Immature natural killer cell (primary cell): ENCODE measurements at regions not wholly inside any gene's neighbourhood (a gene's known extent, or its start where the extent isn't known, plus 50 kb on each side); places are given as distances from the start of the nearest gene placed in this dataset.

Experiments used
- DNase-seq, 3 donors: peaks; one replicate each; pipeline ENCODE4 v3.0.0; 2022; ENCODE audit warnings: mixed read lengths in 1 of 3
- H3K27ac Mint-ChIP-seq, 6 donors: one replicate each; pipeline ENCODE4 v1.8.0; 2020; ENCODE audit warnings: mixed read lengths in 6 of 6, mild to moderate bottlenecking in 5 of 6, inconsistent platforms in 4 of 6, moderate library complexity in 3 of 6
- H3K27me3 Mint-ChIP-seq, 3 donors: one replicate each; pipeline ENCODE4 v1.8.0; 2020 to 2021; ENCODE audit warnings: low read depth in 3 of 3, mild to moderate bottlenecking in 3 of 3, mixed read lengths in 3 of 3, moderate library complexity in 3 of 3, inconsistent platforms in 1 of 3
- H3K36me3 Mint-ChIP-seq, 3 donors: one replicate each; pipeline ENCODE4 v1.8.0; 2020; ENCODE audit warnings: mixed read lengths in 3 of 3, inconsistent platforms in 2 of 3, mild to moderate bottlenecking in 2 of 3
- H3K4me1 Mint-ChIP-seq, 2 donors: one replicate each; pipeline ENCODE4 v1.8.0; 2020; ENCODE audit warnings: inconsistent platforms in 2 of 2, mild to moderate bottlenecking in 2 of 2, mixed read lengths in 2 of 2, moderate library complexity in 1 of 2
- H3K4me3 Mint-ChIP-seq, 5 donors: one replicate each; pipeline ENCODE4 v1.8.0; 2020; ENCODE audit warnings: mild to moderate bottlenecking in 5 of 5, mixed read lengths in 5 of 5, inconsistent platforms in 3 of 5, moderate library complexity in 3 of 5
- H3K9me3 Mint-ChIP-seq, 6 donors: one replicate each; pipeline ENCODE4 v1.8.0; 2020; ENCODE audit warnings: mild to moderate bottlenecking in 6 of 6, mixed read lengths in 6 of 6, inconsistent platforms in 4 of 6, moderate library complexity in 3 of 6

GRCh38 chr6:147099974-147100373 lies 104.2 kb upstream of the STXBP5 start:
- Mint-ChIP-seq H3K4me3 (no peak overlapping the region), H3K4me1 (no peaks in the 10 kb centered on the region), H3K27me3 (peaks cover 0 to 3% (median 3%) of the 10 kb centered on the region in 3 donors), H3K9me3 (peaks cover 0 to 4% (median 0%) of the 10 kb centered on the region in 6 donors), H3K27ac (no peak overlapping the region), H3K36me3 (no peaks in the 10 kb centered on the region)
- DNase-seq: no peak

DNA sequence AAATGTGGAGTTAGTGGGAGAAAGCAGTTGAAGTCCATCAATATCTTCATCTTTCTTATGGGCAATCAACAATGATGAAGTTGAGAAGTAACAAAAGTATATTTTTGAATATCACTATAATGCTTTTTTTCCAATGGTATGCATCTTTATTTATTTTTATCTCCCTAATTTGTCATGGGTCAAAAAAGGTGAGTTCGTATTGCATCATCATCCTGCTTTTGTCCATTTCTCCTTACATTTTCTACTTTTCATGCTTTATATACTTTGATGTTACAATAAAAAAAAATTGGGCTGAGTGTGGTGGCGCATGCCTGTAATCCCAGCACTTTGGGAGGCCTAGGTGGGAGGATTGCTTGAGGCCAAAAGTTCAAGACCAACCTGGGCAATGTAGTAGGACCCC lies 101.2 kb upstream of the STXBP5 start:
- Mint-ChIP-seq H3K9me3 (no peaks in the 10 kb centered on the region), H3K4me3 (no peak overlapping the region), H3K27me3 (peaks cover 0 to 3% (median 3%) of the 10 kb centered on the region in 3 donors), H3K27ac (no peak overlapping the region), H3K36me3 (no peaks in the 10 kb centered on the region), H3K4me1 (no peaks in the 10 kb centered on the region)
- no peak for DNase-seq

DNA sequence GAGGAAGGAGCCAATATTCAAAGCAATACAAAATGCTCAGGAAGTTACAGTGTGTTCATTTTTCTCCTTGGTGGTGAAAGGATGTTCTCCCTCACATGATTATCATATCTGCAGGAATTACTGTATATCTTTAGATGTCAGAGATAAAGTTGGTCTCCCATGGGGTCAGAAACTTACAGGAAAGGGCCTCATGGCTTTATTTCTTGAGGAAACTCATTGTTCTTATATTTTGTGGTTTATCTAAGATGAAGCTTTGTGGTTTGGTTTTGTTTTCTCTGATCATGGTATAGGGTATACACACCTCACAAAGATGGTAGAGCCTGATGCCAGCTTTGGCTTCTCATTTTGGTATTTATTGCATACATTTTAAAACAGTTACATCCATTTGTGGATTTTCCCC lies 100.5 kb upstream of the STXBP5 start:
- no peak overlapping the region for H3K27ac Mint-ChIP-seq
- H3K4me3 Mint-ChIP-seq: no peak overlapping the region
- DNase-seq: no peak
- peaks cover 0 to 6% of the 10 kb centered on the region in 2 donors for H3K4me1 Mint-ChIP-seq
- H3K36me3 Mint-ChIP-seq: no peaks in the 10 kb centered on the region
- peaks cover 0 to 5% (median 2%) of the 10 kb centered on the region in 3 donors for H3K27me3 Mint-ChIP-seq
- no peaks in the 10 kb centered on the region for H3K9me3 Mint-ChIP-seq

- H3K27ac Mint-ChIP-seq: no peak overlapping the region
- no peak overlapping the region for H3K4me3 Mint-ChIP-seq
- H3K27me3 Mint-ChIP-seq: peaks cover 0 to 5% (median 2%) of the 10 kb centered on the region in 3 donors
- H3K4me1 Mint-ChIP-seq: peaks cover 9 to 19% of the 10 kb centered on the region in 2 donors
- no peak for DNase-seq
- H3K9me3 Mint-ChIP-seq: peaks cover 0 to 3% (median 0%) of the 10 kb centered on the region in 6 donors
- H3K36me3 Mint-ChIP-seq: no peaks in the 10 kb centered on the region
Observed at GRCh38 chr6:147105786-147106185, 98.4 kb upstream of the STXBP5 start.

DNA sequence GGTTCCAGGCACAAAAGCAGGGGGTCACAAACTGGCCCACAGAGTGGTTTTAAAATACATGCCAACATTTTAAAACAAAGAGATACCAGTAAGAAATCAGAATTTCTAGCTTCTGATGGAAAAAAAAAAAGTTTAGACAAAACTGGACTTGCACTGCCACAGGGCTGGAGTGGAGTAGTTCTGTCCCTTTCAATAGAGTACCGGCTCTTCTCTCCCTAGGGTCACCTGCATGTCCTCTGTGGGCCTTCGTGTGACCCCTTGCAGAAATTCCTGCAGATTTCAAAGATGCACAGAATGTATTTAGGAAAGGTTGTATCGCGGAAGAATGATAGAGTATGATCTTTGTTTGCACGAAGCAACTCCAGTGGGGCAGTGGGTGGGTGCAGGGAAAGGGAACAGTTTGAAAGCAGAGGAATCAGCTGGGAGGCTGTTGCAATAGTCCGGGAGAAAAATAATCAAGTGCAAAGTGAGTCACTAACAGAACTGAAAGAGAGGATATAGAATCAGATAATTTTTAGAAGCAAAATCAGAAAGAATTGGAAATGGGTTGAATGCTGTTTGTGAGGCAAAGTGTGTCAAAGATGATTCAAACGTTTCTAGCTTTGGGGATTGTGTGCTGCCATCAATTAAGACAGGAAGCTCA lies 97.3 kb upstream of the STXBP5 start:
- DNase-seq: no peak
- Mint-ChIP-seq H3K4me3 (no peak overlapping the region), H3K27ac (no peak overlapping the region), H3K9me3 (peaks cover 0 to 3% (median 0%) of the 10 kb centered on the region in 6 donors), H3K27me3 (peaks cover 0 to 5% (median under 1%) of the 10 kb centered on the region in 3 donors), H3K36me3 (no peaks in the 10 kb centered on the region), H3K4me1 (peaks cover 9 to 19% of the 10 kb centered on the region in 2 donors)

DNA sequence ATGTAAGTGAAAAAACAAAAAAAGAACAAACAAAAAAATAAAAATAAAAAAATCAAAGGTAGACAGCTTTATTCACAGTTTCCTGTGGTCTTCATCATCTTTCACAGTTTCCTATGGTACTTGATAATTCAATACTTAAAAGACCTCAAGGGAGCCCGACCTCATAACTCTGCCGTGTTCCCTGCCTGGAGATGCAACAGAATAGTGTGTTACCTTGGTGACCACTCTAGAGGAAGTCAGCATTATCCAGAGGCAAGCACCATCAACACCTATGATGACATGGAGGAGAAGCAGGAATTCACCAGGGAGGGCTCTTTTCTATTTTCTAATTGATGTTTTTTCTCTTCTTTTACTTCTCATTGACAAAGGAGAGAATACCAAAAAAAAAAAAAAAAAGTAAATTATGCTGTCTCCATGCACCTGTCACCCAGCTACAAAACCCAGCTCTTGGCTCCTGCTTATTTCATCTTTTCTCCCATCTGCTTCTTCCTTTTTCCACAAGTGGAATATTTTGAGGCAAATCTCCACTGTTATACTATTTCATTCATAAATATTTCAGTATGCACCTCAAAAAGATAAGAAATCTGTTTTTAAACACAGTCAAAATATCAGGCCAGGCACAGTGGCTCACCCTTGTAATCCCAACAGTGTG lies 95.8 kb upstream of the STXBP5 start:
- H3K4me1 Mint-ChIP-seq: peaks cover 9 to 19% of the 10 kb centered on the region in 2 donors
- DNase-seq: no peak
- no peak overlapping the region for H3K4me3 Mint-ChIP-seq
- H3K27me3 Mint-ChIP-seq: peaks cover 0 to 5% (median 0%) of the 10 kb centered on the region in 3 donors
- no peak overlapping the region for H3K27ac Mint-ChIP-seq
- no peaks in the 10 kb centered on the region for H3K36me3 Mint-ChIP-seq
- peaks cover 0 to 3% (median 0%) of the 10 kb centered on the region in 6 donors for H3K9me3 Mint-ChIP-seq

GRCh38 chr6:147109707-147110106 lies 94.5 kb upstream of the STXBP5 start:
- H3K27me3 Mint-ChIP-seq: peaks cover 0 to 7% (median 0%) of the 10 kb centered on the region in 3 donors
- no peak overlapping the region for H3K27ac Mint-ChIP-seq
- H3K4me1 Mint-ChIP-seq: peaks cover 9 to 19% of the 10 kb centered on the region in 2 donors
- peaks cover 0 to 3% (median 0%) of the 10 kb centered on the region in 6 donors for H3K9me3 Mint-ChIP-seq
- no peaks in the 10 kb centered on the region for H3K36me3 Mint-ChIP-seq
- DNase-seq: no peak
- peak overlapping the region in 2 of 5 donors; percentile 16 to 28 for H3K4me3 Mint-ChIP-seq

- DNase-seq: no peak
- H3K36me3 Mint-ChIP-seq: no peaks in the 10 kb centered on the region
- peaks cover 0 to 6% (median under 1%) of the 10 kb centered on the region in 6 donors for H3K9me3 Mint-ChIP-seq
- no peak overlapping the region for H3K4me3 Mint-ChIP-seq
- peaks cover 0 to 12% (median 0%) of the 10 kb centered on the region in 3 donors for H3K27me3 Mint-ChIP-seq
- no peak overlapping the region for H3K27ac Mint-ChIP-seq
- H3K4me1 Mint-ChIP-seq: no peaks in the 10 kb centered on the region
Observed at GRCh38 chr6:147116056-147116455, 88.2 kb upstream of the STXBP5 start.

GRCh38 chr6:147117011-147117410 lies 87.2 kb upstream of the STXBP5 start:
- H3K27ac Mint-ChIP-seq: no peak overlapping the region
- H3K4me3 Mint-ChIP-seq: no peak overlapping the region
- DNase-seq: no peak
- H3K27me3 Mint-ChIP-seq: peaks cover 0 to 12% (median 0%) of the 10 kb centered on the region in 3 donors
- H3K9me3 Mint-ChIP-seq: peaks cover 0 to 6% (median 0%) of the 10 kb centered on the region in 6 donors
- no peaks in the 10 kb centered on the region for H3K4me1 Mint-ChIP-seq
- no peaks in the 10 kb centered on the region for H3K36me3 Mint-ChIP-seq

GRCh38 chr6:147117580-147117979 lies 86.6 kb upstream of the STXBP5 start:
- H3K4me1 Mint-ChIP-seq: no peaks in the 10 kb centered on the region
- no peak overlapping the region for H3K27ac Mint-ChIP-seq
- no peaks in the 10 kb centered on the region for H3K36me3 Mint-ChIP-seq
- H3K27me3 Mint-ChIP-seq: peaks cover 0 to 12% (median 0%) of the 10 kb centered on the region in 3 donors
- DNase-seq: no peak
- peaks cover 0 to 7% (median 0%) of the 10 kb centered on the region in 6 donors for H3K9me3 Mint-ChIP-seq
- no peak overlapping the region for H3K4me3 Mint-ChIP-seq

DNA sequence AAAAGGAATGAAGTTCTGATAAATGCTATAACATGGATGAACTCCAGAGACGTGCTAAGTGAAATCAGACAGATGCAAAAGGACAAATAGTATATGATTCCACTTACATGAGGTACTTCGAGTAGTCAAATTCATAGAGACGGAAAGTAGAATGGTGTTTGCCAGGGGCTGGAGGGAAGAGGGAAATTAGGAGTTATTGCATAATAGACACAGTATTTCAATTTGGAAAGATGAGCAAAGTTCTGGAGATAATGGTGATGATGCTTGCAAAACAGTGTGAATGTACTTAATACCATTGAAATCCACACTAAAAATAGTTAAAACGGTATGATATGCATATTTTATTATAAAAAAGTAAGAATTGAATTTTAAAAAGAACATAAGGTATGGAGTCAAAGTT lies 84.9 kb upstream of the STXBP5 start:
- no peak overlapping the region for H3K4me3 Mint-ChIP-seq
- no peaks in the 10 kb centered on the region for H3K4me1 Mint-ChIP-seq
- no peaks in the 10 kb centered on the region for H3K36me3 Mint-ChIP-seq
- H3K27me3 Mint-ChIP-seq: peaks cover 0 to 9% (median 0%) of the 10 kb centered on the region in 3 donors
- H3K27ac Mint-ChIP-seq: no peak overlapping the region
- peaks cover 0 to 7% (median 0%) of the 10 kb centered on the region in 6 donors for H3K9me3 Mint-ChIP-seq
- DNase-seq: no peak

DNA sequence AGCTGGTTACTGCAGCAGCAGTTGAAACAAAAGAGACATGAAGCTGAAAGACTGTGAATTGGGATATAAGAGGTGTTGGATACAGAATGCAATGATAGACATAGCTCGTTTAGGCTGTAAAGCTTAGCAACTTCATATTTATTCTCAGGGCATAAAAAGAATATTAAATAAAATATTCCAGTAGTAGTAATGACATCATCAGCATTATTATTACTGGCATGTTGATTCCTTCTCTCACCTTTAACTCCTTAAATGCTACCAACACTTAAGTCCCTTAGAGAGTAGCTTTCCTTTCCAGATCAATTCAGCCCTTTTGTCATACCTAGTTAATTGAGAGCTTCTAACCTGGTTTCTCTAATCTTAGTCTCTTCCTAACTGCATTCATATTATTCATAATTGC lies 81.4 kb upstream of the STXBP5 start:
- H3K9me3 Mint-ChIP-seq: peaks cover 0 to 7% (median 0%) of the 10 kb centered on the region in 6 donors

GRCh38 chr6:147126618-147127022 lies 77.6 kb upstream of the STXBP5 start:
- H3K27ac Mint-ChIP-seq: no peak overlapping the region
- no peaks in the 10 kb centered on the region for H3K4me1 Mint-ChIP-seq
- no peak overlapping the region for H3K4me3 Mint-ChIP-seq
- peaks cover 0 to 1% (median 0%) of the 10 kb centered on the region in 6 donors for H3K9me3 Mint-ChIP-seq
- H3K36me3 Mint-ChIP-seq: no peaks in the 10 kb centered on the region
- DNase-seq: no peak
- peaks cover 0 to 2% (median 0%) of the 10 kb centered on the region in 3 donors for H3K27me3 Mint-ChIP-seq

More for the DNA sequence above, 81.4 kb upstream of the STXBP5 start:
- H3K36me3 Mint-ChIP-seq: no peaks in the 10 kb centered on the region
- H3K4me1 Mint-ChIP-seq: no peaks in the 10 kb centered on the region
- no peak for DNase-seq
- no peak overlapping the region for H3K4me3 Mint-ChIP-seq
- H3K27me3 Mint-ChIP-seq: peaks cover 0 to 3% (median 0%) of the 10 kb centered on the region in 3 donors
- H3K27ac Mint-ChIP-seq: no peak overlapping the region

GRCh38 chr6:147127587-147127986 lies 76.6 kb upstream of the STXBP5 start:
- no peak for DNase-seq
- no peak overlapping the region for H3K27ac Mint-ChIP-seq
- H3K4me1 Mint-ChIP-seq: no peaks in the 10 kb centered on the region
- no peak overlapping the region for H3K4me3 Mint-ChIP-seq
- H3K27me3 Mint-ChIP-seq: peaks cover 0 to 2% (median 0%) of the 10 kb centered on the region in 3 donors
- no peaks in the 10 kb centered on the region for H3K36me3 Mint-ChIP-seq
- H3K9me3 Mint-ChIP-seq: no peaks in the 10 kb centered on the region
